CD14-positive monocyte (primary cell): ENCODE measurements at regions not wholly inside any gene's neighbourhood (a gene's known extent, or its start where the extent isn't known, plus 50 kb on each side); places are given as distances from the start of the nearest gene placed in this dataset.

Experiments used
- DNase-seq, 3 donors: peaks; one replicate each; pipeline ENCODE4 v3.0.0-alpha.2; 2011 to 2022
- H2AFZ ChIP-seq: 2 replicates; pipeline ENCODE4 v1.6.0; 2012; ENCODE audit warnings: mild to moderate bottlenecking, low read depth, low read length, inconsistent platforms; ENCODE audit not compliant: insufficient read depth, poor library complexity, severe bottlenecking
- H3K27ac ChIP-seq, 2 donors: 1 replicate in 1 of 2; 2 replicates in 1 of 2; pipeline ENCODE4 v1.5.1; 2012 to 2013; ENCODE audit warnings: low read length in 2 of 2, control low read depth in 1 of 2, inconsistent platforms in 1 of 2, low read depth in 1 of 2, mild to moderate bottlenecking in 1 of 2
- H3K27me3 ChIP-seq, 2 donors: one replicate each; pipeline versions ENCODE4 v1.6.0 to v1.6.1; 2011 to 2013; ENCODE audit warnings: low read length in 2 of 2; ENCODE audit not compliant: control insufficient read depth in 2 of 2, insufficient read depth in 2 of 2
- H3K36me3 ChIP-seq, 2 donors: replicated peaks in 1 of 2; 1 replicate in 1 of 2; 2 replicates in 1 of 2; pipeline versions ENCODE4 v1.5.1 to v1.6.1; 2012 to 2013; ENCODE audit warnings: low read length in 2 of 2, control low read depth in 1 of 2, inconsistent platforms in 1 of 2, mild to moderate bottlenecking in 1 of 2; ENCODE audit not compliant: insufficient read depth in 2 of 2, control insufficient read depth in 1 of 2
- H3K4me1 ChIP-seq, 2 donors: 1 replicate in 1 of 2; 2 replicates in 1 of 2; pipeline versions ENCODE4 v1.5.1 to v1.6.1; 2012 to 2013; ENCODE audit warnings: low read length in 2 of 2, control low read depth in 1 of 2, inconsistent platforms in 1 of 2, mild to moderate bottlenecking in 1 of 2, moderate library complexity in 1 of 2; ENCODE audit not compliant: insufficient read depth in 2 of 2, control insufficient read depth in 1 of 2
- H3K4me2 ChIP-seq: replicated peaks from 2 replicates; pipeline ENCODE3; 2012; ENCODE audit warnings: low read length, moderate library complexity, mild to moderate bottlenecking; ENCODE audit not compliant: poor library complexity, severe bottlenecking; ENCODE audit errors: extremely low read depth
- H3K4me3 ChIP-seq, 3 experiments: fragments of 200-600 bp in 1 of 3; sonication (generic) in 1 of 3; replicated peaks in 1 of 3; 1 replicate in 2 of 3; 2 replicates in 1 of 3; pipeline ENCODE4 v1.5.1; 2011 to 2013; ENCODE audit warnings: low read length in 3 of 3, mild to moderate bottlenecking in 3 of 3, control low read depth in 2 of 3, low read depth in 2 of 3, inconsistent platforms in 1 of 3, moderate library complexity in 1 of 3
- H3K79me2 ChIP-seq: 2 replicates; pipeline ENCODE4 v1.6.0; 2012; ENCODE audit warnings: mild to moderate bottlenecking, control low read depth, inconsistent platforms, low read length, moderate library complexity; ENCODE audit not compliant: insufficient read depth
- H3K9ac ChIP-seq: 2 replicates; pipeline ENCODE4 v1.6.0; 2017; ENCODE audit warnings: low read length, mild to moderate bottlenecking; ENCODE audit not compliant: insufficient read depth, poor library complexity, severe bottlenecking
- H3K9me3 ChIP-seq, 2 donors: replicated peaks in 1 of 2; 1 replicate in 1 of 2; 2 replicates in 1 of 2; pipeline versions ENCODE4 v1.5.1 to v1.6.1; 2012 to 2013; ENCODE audit warnings: low read length in 2 of 2, control low read depth in 1 of 2; ENCODE audit not compliant: control insufficient read depth in 1 of 2, insufficient read depth in 1 of 2
- H4K20me1 ChIP-seq: 2 replicates; pipeline ENCODE4 v1.6.0; 2012; ENCODE audit warnings: mild to moderate bottlenecking, low read length, control low read depth, moderate library complexity; ENCODE audit not compliant: insufficient read depth
- H3K27ac Mint-ChIP-seq, 7 donors: one replicate each; pipeline ENCODE4 v1.8.0; 2020; ENCODE audit warnings: mild to moderate bottlenecking in 7 of 7, mixed read lengths in 7 of 7, moderate library complexity in 6 of 7, inconsistent platforms in 2 of 7
- H3K27me3 Mint-ChIP-seq, 3 donors: one replicate each; pipeline ENCODE4 v1.8.0; 2021 to 2022; ENCODE audit warnings: low read depth in 3 of 3, mild to moderate bottlenecking in 3 of 3, mixed read lengths in 3 of 3, moderate library complexity in 3 of 3, inconsistent platforms in 1 of 3
- H3K36me3 Mint-ChIP-seq, 2 donors: one replicate each; pipeline ENCODE4 v1.8.0; 2020; ENCODE audit warnings: mixed read lengths in 2 of 2, inconsistent platforms in 1 of 2, mild to moderate bottlenecking in 1 of 2
- H3K4me1 Mint-ChIP-seq: one replicate; pipeline ENCODE4 v1.8.0; 2020; ENCODE audit warnings: mild to moderate bottlenecking, mixed read lengths
- H3K4me3 Mint-ChIP-seq, 2 donors: one replicate each; pipeline ENCODE4 v1.8.0; 2020; ENCODE audit warnings: mild to moderate bottlenecking in 2 of 2, mixed read lengths in 2 of 2, moderate library complexity in 1 of 2
- H3K9me3 Mint-ChIP-seq, 7 donors: one replicate each; pipeline ENCODE4 v1.8.0; 2020 to 2022; ENCODE audit warnings: mixed read lengths in 7 of 7, mild to moderate bottlenecking in 6 of 7, moderate library complexity in 6 of 7, inconsistent platforms in 2 of 7
- WGBS: methylation state at CpG from one replicate; pipeline ENCODE4 v1.1.5; 2013; ENCODE audit warnings: missing lambda C conversion rate; ENCODE audit not compliant: insufficient coverage; 5-methylcytosine and 5-hydroxymethylcytosine counted together
- intact Hi-C, 2 donors: fragments of 100-400 bp; cut with micrococcal nuclease; formaldehyde crosslinking; loops; one replicate each; pipeline versions ENCODE4 v1.15.0 to v1.15.1; 2023
- TF ChIP-seq, protein P1 (sequence below): fragments of 200-600 bp; IDR thresholded peaks from one replicate; pipeline ENCODE4 v1.8.0; 2022; ENCODE audit warnings: antibody characterized with exemption, mild to moderate bottlenecking

DNA sequence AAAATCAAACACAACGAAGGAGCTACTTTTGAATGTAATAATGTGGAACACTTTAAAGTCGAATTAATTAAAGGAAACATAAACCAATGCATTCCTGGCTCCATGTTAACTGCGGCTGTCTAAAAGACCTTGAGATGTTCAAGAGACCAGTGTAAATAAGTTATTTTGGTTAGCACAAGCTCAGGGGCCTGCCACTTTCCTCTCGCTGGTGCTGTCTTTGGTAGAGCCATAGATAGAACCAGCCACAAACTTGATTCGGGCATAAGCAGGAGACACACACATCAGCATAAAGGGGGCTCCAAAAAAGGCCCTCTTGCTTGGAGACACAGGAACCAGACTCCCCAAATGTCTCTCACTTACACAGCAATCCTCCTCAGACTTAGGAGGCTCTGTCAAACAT is 121.6 kb upstream of the TBX20 start:
- H4K20me1 ChIP-seq, result no peaks in the 10 kb centered on the region
- H3K36me3 ChIP-seq, result no peaks in the 10 kb centered on the region
- H3K27ac Mint-ChIP-seq, result no peak overlapping the region
- TF ChIP-seq, protein P1, sequence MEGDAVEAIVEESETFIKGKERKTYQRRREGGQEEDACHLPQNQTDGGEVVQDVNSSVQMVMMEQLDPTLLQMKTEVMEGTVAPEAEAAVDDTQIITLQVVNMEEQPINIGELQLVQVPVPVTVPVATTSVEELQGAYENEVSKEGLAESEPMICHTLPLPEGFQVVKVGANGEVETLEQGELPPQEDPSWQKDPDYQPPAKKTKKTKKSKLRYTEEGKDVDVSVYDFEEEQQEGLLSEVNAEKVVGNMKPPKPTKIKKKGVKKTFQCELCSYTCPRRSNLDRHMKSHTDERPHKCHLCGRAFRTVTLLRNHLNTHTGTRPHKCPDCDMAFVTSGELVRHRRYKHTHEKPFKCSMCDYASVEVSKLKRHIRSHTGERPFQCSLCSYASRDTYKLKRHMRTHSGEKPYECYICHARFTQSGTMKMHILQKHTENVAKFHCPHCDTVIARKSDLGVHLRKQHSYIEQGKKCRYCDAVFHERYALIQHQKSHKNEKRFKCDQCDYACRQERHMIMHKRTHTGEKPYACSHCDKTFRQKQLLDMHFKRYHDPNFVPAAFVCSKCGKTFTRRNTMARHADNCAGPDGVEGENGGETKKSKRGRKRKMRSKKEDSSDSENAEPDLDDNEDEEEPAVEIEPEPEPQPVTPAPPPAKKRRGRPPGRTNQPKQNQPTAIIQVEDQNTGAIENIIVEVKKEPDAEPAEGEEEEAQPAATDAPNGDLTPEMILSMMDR, result no peak
- no peak overlapping the region for H2AFZ ChIP-seq
- WGBS, result 80% methylated on average over 2 of the region's 5 CpGs
- intact Hi-C loops, result no loop called here
- H3K4me1 ChIP-seq, result peaks cover 7 to 8% of the 10 kb centered on the region in 2 donors
- no peak overlapping the region for H3K4me3 ChIP-seq
- no peaks in the 10 kb centered on the region for H3K79me2 ChIP-seq
- H3K9me3 Mint-ChIP-seq, result peaks cover 4 to 34% (median 16%) of the 10 kb centered on the region in 7 donors
- H3K27ac ChIP-seq, result no peak overlapping the region
- no peak overlapping the region for H3K4me3 Mint-ChIP-seq
- no peak for DNase-seq
- no peak overlapping the region for H3K4me2 ChIP-seq
- peaks cover 19 to 22% of the 10 kb centered on the region in 2 donors for H3K9me3 ChIP-seq
- no peaks in the 10 kb centered on the region for H3K36me3 Mint-ChIP-seq
- H3K27me3 Mint-ChIP-seq, result peaks cover 2 to 3% (median 2%) of the 10 kb centered on the region in 3 donors
- H3K4me1 Mint-ChIP-seq, result peaks cover 4% of the 10 kb centered on the region
- no peaks in the 10 kb centered on the region for H3K27me3 ChIP-seq
- H3K9ac ChIP-seq, result no peak overlapping the region

DNA sequence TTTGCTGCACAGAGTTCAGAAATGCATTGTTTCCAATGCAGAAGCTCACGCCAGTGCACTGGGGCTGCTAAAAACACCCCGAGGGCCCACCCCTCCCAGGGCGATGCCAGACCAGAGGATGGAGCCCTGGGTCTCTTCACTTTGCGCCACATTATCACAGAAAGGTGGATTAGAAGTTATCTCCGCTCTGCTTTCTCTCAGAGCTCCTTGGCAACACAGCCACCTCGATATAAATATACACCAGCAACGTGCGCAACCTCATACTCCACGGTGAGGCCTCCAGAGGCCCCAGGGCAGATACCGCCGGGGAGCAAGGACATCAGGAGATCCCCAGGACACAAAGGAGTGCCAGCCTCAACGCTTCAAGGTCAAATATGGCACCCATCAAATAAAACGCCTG is 121.0 kb upstream of the TBX20 start:
- Mint-ChIP-seq H3K4me3 (no peak overlapping the region), H3K27me3 (peaks cover 2 to 3% (median 2%) of the 10 kb centered on the region in 3 donors), H3K36me3 (no peaks in the 10 kb centered on the region), H3K4me1 (peaks cover 3% of the 10 kb centered on the region), H3K27ac (no peak overlapping the region), H3K9me3 (peaks cover 3 to 34% (median 17%) of the 10 kb centered on the region in 7 donors)
- Histone ChIP-seq H2AFZ (no peak overlapping the region), H3K4me2 (no peak overlapping the region), H3K4me1 (peaks cover 6% of the 10 kb centered on the region in 2 donors), H3K27ac (no peak overlapping the region), H3K9ac (no peak overlapping the region), H3K9me3 (peaks cover 17 to 22% of the 10 kb centered on the region in 2 donors), H3K4me3 (no peak overlapping the region), H3K36me3 (no peaks in the 10 kb centered on the region), H3K27me3 (no peaks in the 10 kb centered on the region), H4K20me1 (no peaks in the 10 kb centered on the region), H3K79me2 (no peaks in the 10 kb centered on the region)
- WGBS, result 96% methylated on average over 9 of the region's 13 CpGs
- TF ChIP-seq, protein P1, result no peak
- DNase-seq, result no peak
- intact Hi-C loops, result no loop called here
